Duodenal mucosa (tissue), 2 donors: ENCODE measurements at regions not wholly inside any gene's neighbourhood (a gene's known extent, or its start where the extent isn't known, plus 50 kb on each side); places are given as distances from the start of the nearest gene placed in this dataset.
A peak's percentile ranks its signal among the peaks of the same experiment; 100 is the strongest.

ENCODE experiments used
- H3K27ac ChIP-seq: one replicate; pipeline ENCODE4 v1.7.0; 2013; ENCODE audit warnings: low read depth, low read length
- H3K27me3 ChIP-seq, 2 donors: one replicate each; pipeline ENCODE4 v1.7.0; 2013; ENCODE audit warnings: low read length in 2 of 2, control low read depth in 1 of 2; ENCODE audit not compliant: insufficient read depth in 2 of 2, control insufficient read depth in 1 of 2
- H3K36me3 ChIP-seq, 2 donors: one replicate each; pipeline ENCODE4 v1.7.0; 2013; ENCODE audit warnings: low read length in 2 of 2, control low read depth in 1 of 2; ENCODE audit not compliant: insufficient read depth in 2 of 2, control insufficient read depth in 1 of 2
- H3K4me1 ChIP-seq, 2 donors: one replicate each; pipeline ENCODE4 v1.7.0; 2013; ENCODE audit warnings: low read length in 2 of 2, control low read depth in 1 of 2; ENCODE audit not compliant: insufficient read depth in 2 of 2, control insufficient read depth in 1 of 2
- H3K4me3 ChIP-seq, 2 donors: one replicate each; pipeline ENCODE4 v1.7.0; 2013; ENCODE audit warnings: low read length in 2 of 2, low read depth in 1 of 2
- H3K9ac ChIP-seq, 2 donors: one replicate each; pipeline ENCODE4 v1.7.0; 2013; ENCODE audit warnings: low read length in 2 of 2, low read depth in 1 of 2
- H3K9me3 ChIP-seq, 2 donors: one replicate each; pipeline ENCODE4 v1.7.0; 2013; ENCODE audit warnings: low read length in 2 of 2, control low read depth in 1 of 2; ENCODE audit not compliant: control insufficient read depth in 1 of 2

DNA sequence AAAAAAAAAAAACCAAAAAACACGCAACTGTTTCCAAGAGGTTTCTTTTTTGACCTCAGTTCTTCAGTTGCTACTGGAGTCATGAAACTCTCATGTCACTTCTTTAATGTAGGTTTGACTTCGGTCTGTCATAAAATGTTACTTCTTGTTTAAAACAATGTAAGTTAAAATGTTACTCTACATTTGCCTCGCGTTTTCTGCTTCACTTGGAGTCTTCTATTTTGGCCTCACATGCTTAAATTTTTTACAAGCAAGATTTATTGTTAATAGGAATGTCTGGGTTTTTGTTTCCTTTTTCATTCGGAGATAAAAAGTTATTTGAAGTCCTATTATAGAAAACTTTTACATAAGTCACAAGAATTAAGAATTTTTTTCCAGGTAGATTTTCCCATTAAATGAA lies 880.2 kb downstream of the LTN1 start:
- Histone ChIP-seq H3K27ac (no peak overlapping the region), H3K36me3 (no peaks in the 10 kb centered on the region)

GRCh38 chr21:28111151-28111619 lies 881.5 kb downstream of the LTN1 start:
- peaks cover 0 to 3% of the 10 kb centered on the region in 2 donors for H3K9me3 ChIP-seq
- H3K36me3 ChIP-seq = no peaks in the 10 kb centered on the region
- H3K4me3 ChIP-seq = no peak overlapping the region
- H3K27me3 ChIP-seq = no peaks in the 10 kb centered on the region
- H3K27ac ChIP-seq = no peak overlapping the region
- no peak overlapping the region for H3K9ac ChIP-seq
- H3K4me1 ChIP-seq = no peaks in the 10 kb centered on the region

More for the DNA sequence above, 880.2 kb downstream of the LTN1 start:
- H3K4me3 ChIP-seq = no peak overlapping the region
- no peak overlapping the region for H3K9ac ChIP-seq
- peaks cover 0 to 3% of the 10 kb centered on the region in 2 donors for H3K9me3 ChIP-seq
- H3K4me1 ChIP-seq = no peaks in the 10 kb centered on the region
- no peaks in the 10 kb centered on the region for H3K27me3 ChIP-seq

DNA sequence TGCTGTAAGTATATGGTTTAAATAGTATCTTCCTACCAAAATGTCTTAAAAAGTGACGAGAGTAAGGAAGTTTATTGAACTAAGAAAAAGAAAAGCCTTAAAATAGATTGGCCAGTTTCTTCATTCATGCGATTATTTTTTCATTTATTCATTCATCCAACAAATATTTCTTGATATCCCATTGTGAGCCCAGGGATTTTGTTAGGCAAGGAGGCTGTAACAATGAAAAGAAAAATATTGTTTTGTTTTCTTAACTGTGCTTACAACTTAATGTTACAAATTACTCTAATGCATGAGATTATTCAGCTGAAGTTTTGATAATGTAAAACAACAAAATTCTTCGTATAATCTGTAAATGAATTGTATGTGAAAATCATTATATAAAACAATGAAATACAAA lies 882.0 kb downstream of the LTN1 start:
- Histone ChIP-seq H3K4me1 (no peaks in the 10 kb centered on the region), H3K27ac (no peak overlapping the region), H3K27me3 (no peaks in the 10 kb centered on the region), H3K9ac (no peak overlapping the region), H3K4me3 (no peak overlapping the region), H3K9me3 (peaks cover 0 to 3% of the 10 kb centered on the region in 2 donors), H3K36me3 (no peaks in the 10 kb centered on the region)

DNA sequence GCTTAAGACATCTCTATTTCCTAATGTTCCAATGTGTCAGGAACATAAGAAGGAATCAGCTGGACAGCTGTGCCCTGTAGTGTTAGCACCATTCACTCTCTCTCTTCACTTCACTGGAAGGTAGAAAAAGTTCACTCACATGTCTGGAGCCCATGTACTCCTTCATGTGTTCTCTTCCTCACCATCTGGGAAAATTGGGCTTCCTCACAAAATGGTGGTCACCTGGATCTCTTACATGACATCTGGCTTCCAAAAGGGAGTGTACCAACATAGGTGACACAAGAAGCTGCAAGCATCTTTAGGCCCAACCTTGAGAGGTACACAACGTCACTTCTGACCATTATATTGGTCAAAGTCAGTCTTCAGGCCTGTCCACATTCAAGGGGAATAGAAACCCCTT lies 882.6 kb downstream of the LTN1 start:
- Histone ChIP-seq H3K4me1 (no peaks in the 10 kb centered on the region), H3K36me3 (no peaks in the 10 kb centered on the region), H3K27me3 (no peaks in the 10 kb centered on the region), H3K9ac (no peak overlapping the region), H3K27ac (no peak overlapping the region), H3K9me3 (peaks cover 0 to 3% of the 10 kb centered on the region in 2 donors), H3K4me3 (no peak overlapping the region)

- Histone ChIP-seq H3K9me3 (peaks cover 0 to 3% of the 10 kb centered on the region in 2 donors), H3K27ac (no peak overlapping the region), H3K4me1 (peaks cover 0 to 6% of the 10 kb centered on the region in 2 donors), H3K27me3 (no peaks in the 10 kb centered on the region), H3K9ac (no peak overlapping the region), H3K4me3 (no peak overlapping the region), H3K36me3 (no peaks in the 10 kb centered on the region)
These were observed 886.2 kb downstream of the LTN1 start for GRCh38 chr21:28106370-28106890.

- H3K27ac ChIP-seq = no peak overlapping the region
- no peaks in the 10 kb centered on the region for H3K36me3 ChIP-seq
- no peak overlapping the region for H3K4me3 ChIP-seq
- no peak overlapping the region for H3K9ac ChIP-seq
- no peaks in the 10 kb centered on the region for H3K9me3 ChIP-seq
- peaks cover 0 to 6% of the 10 kb centered on the region in 2 donors for H3K4me1 ChIP-seq
- no peaks in the 10 kb centered on the region for H3K27me3 ChIP-seq
These were observed 888.3 kb downstream of the LTN1 start for GRCh38 chr21:28104346-28104745.

- Histone ChIP-seq H3K9me3 (no peaks in the 10 kb centered on the region), H3K27me3 (no peaks in the 10 kb centered on the region), H3K27ac (no peak overlapping the region), H3K36me3 (no peaks in the 10 kb centered on the region), H3K9ac (no peak overlapping the region), H3K4me1 (peaks cover 0 to 6% of the 10 kb centered on the region in 2 donors), H3K4me3 (no peak overlapping the region)
These were observed 892.3 kb downstream of the LTN1 start for GRCh38 chr21:28100366-28100765.

GRCh38 chr21:28099001-28099705 lies 893.5 kb downstream of the LTN1 start:
- Histone ChIP-seq H3K4me1 (peaks cover 0 to 3% of the 10 kb centered on the region in 2 donors), H3K27ac (no peak overlapping the region), H3K9me3 (no peaks in the 10 kb centered on the region)

GRCh38 chr21:28091466-28091865 lies 901.2 kb downstream of the LTN1 start:
- Histone ChIP-seq H3K9ac (no peak overlapping the region), H3K36me3 (no peaks in the 10 kb centered on the region), H3K4me3 (no peak overlapping the region), H3K4me1 (peaks cover 0 to 4% of the 10 kb centered on the region in 2 donors), H3K9me3 (no peaks in the 10 kb centered on the region), H3K27ac (no peak overlapping the region), H3K27me3 (no peaks in the 10 kb centered on the region)

More at GRCh38 chr21:28099001-28099705, 893.5 kb downstream of the LTN1 start:
- H3K36me3 ChIP-seq = no peaks in the 10 kb centered on the region
- H3K27me3 ChIP-seq = no peaks in the 10 kb centered on the region
- no peak overlapping the region for H3K9ac ChIP-seq
- H3K4me3 ChIP-seq = no peak overlapping the region

- Histone ChIP-seq H3K9ac (no peak overlapping the region), H3K36me3 (no peaks in the 10 kb centered on the region), H3K27ac (no peak overlapping the region), H3K27me3 (no peaks in the 10 kb centered on the region), H3K4me1 (peaks cover 0 to 4% of the 10 kb centered on the region in 2 donors), H3K9me3 (no peaks in the 10 kb centered on the region), H3K4me3 (peak overlapping the region; percentile 26 to 53)
These were observed 902.1 kb downstream of the LTN1 start for GRCh38 chr21:28090546-28090945.
